ENCODE measurements at regions not wholly inside any gene's neighbourhood (a gene's known extent, or its start where the extent isn't known, plus 50 kb on each side); places are given as distances from the start of the nearest gene placed in this dataset.
A peak's percentile ranks its signal among the peaks of the same experiment; 100 is the strongest.

- intact Hi-C loops (cut with DNase I) = no loop called here
- H3K4me3 ChIP-seq = no peak overlapping the region
- no peak overlapping the region for H3K27ac ChIP-seq
- DNase-seq = peak in 2 of 4 donors; percentile 15 to 23
- H3K4me1 ChIP-seq = no peaks in the 10 kb centered on the region
- no peak for ATAC-seq
- 33 to 42% methylated on average over 4 of the region's 4 CpGs for WGBS, 2 donors
- H3K36me3 ChIP-seq (replicated peaks in 1 of 2; ENCODE audit: insufficient read depth in 1 of 2, low read depth in 2 of 2) = no peaks in the 10 kb centered on the region
- TF ChIP-seq POLR2A (IDR thresholded peaks at IDR 0.05) (no peak), CTCF (IDR thresholded peaks at IDR 0.05) (peak in 6 of 7 experiments; percentile 16 to 57 (median 39))
- H3K27me3 ChIP-seq = no peaks in the 10 kb centered on the region
- H3K9me3 ChIP-seq = no peaks in the 10 kb centered on the region
Measured at GRCh38 chr2:122451040-122451439, 695.6 kb downstream of the TSN start.

GRCh38 chr2:122451697-122452096, 696.2 kb downstream of the TSN start:
- ATAC-seq (no peak), DNase-seq (no peak)
- 29 to 44% methylated on average over 1 of the region's 1 CpG for WGBS, 2 donors
- Histone ChIP-seq H3K4me3 (no peak overlapping the region), H3K36me3 (replicated peaks in 1 of 2; ENCODE audit: insufficient read depth in 1 of 2, low read depth in 2 of 2) (no peaks in the 10 kb centered on the region), H3K9me3 (no peaks in the 10 kb centered on the region), H3K27ac (no peak overlapping the region), H3K27me3 (no peaks in the 10 kb centered on the region), H3K4me1 (no peaks in the 10 kb centered on the region)
- TF ChIP-seq CTCF (IDR thresholded peaks at IDR 0.05) (no peak), POLR2A (IDR thresholded peaks at IDR 0.05) (no peak)
- intact Hi-C loops (cut with DNase I) = no loop called here

- H3K4me3 ChIP-seq = no peak overlapping the region
- intact Hi-C loops (cut with DNase I) = no loop called here
- no peak for DNase-seq
- no peaks in the 10 kb centered on the region for H3K36me3 ChIP-seq (replicated peaks in 1 of 2; ENCODE audit: insufficient read depth in 1 of 2, low read depth in 2 of 2)
- H3K4me1 ChIP-seq = no peaks in the 10 kb centered on the region
- no peak for ATAC-seq
- no peaks in the 10 kb centered on the region for H3K9me3 ChIP-seq
- H3K27ac ChIP-seq = no peak overlapping the region
- WGBS, 2 donors = 55 to 60% methylated on average over 5 of the region's 5 CpGs
- no peak for TF ChIP-seq CTCF (IDR thresholded peaks at IDR 0.05)
- TF ChIP-seq POLR2A (IDR thresholded peaks at IDR 0.05) = no peak
- no peaks in the 10 kb centered on the region for H3K27me3 ChIP-seq
Measured at GRCh38 chr2:122469147-122469546, 713.7 kb downstream of the TSN start.

- Histone ChIP-seq H3K27me3 (no peaks in the 10 kb centered on the region), H3K27ac (no peak overlapping the region), H3K4me1 (no peaks in the 10 kb centered on the region), H3K9me3 (no peaks in the 10 kb centered on the region), H3K4me3 (no peak overlapping the region), H3K36me3 (replicated peaks in 1 of 2; ENCODE audit: insufficient read depth in 1 of 2, low read depth in 2 of 2) (no peaks in the 10 kb centered on the region)
- ATAC-seq (no peak), DNase-seq (no peak)
- intact Hi-C loops (cut with DNase I) = no loop called here
- TF ChIP-seq CTCF (IDR thresholded peaks at IDR 0.05) (no peak), POLR2A (IDR thresholded peaks at IDR 0.05) (no peak)
Measured at GRCh38 chr2:122471753-122472152, 716.3 kb downstream of the TSN start.

GRCh38 chr2:122478117-122478516, 722.7 kb downstream of the TSN start:
- no peak overlapping the region for H3K27ac ChIP-seq
- no peaks in the 10 kb centered on the region for H3K36me3 ChIP-seq (replicated peaks in 1 of 2; ENCODE audit: insufficient read depth in 1 of 2, low read depth in 2 of 2)
- DNase-seq = no peak
- 92 to 94% methylated on average over 2 of the region's 2 CpGs for WGBS, 2 donors
- no peaks in the 10 kb centered on the region for H3K9me3 ChIP-seq
- TF ChIP-seq CTCF (IDR thresholded peaks at IDR 0.05) = no peak
- TF ChIP-seq POLR2A (IDR thresholded peaks at IDR 0.05) = no peak
- intact Hi-C loops (cut with DNase I) = no loop called here
- no peak overlapping the region for H3K4me3 ChIP-seq
- no peak for ATAC-seq
- H3K4me1 ChIP-seq = no peaks in the 10 kb centered on the region
- H3K27me3 ChIP-seq = no peaks in the 10 kb centered on the region

All from body of pancreas (tissue), 4 donors.